GM12878 (cell line): ENCODE measurements at regions not wholly inside any gene's neighbourhood (a gene's known extent, or its start where the extent isn't known, plus 50 kb on each side); places are given as distances from the start of the nearest gene placed in this dataset.

Experiments used
- ATAC-seq: fragments of 200-7000 bp; cut with Tn5 transposase; 3 replicates; pipeline ENCODE4 v1.9.1; 2020; ENCODE audit warnings: mild to moderate bottlenecking, moderate library complexity
- BruUV-seq: library from RNA; stranded (reverse); fragments of 400-500 nt; replicated peaks from 2 replicates; lab custom pipeline; 2021; lab: Mats Ljungman, UMichigan
- CTCF ChIA-PET: fragments of 300-600 bp; sonication (Branson Sonifier 250); formaldehyde crosslinking; extraction: SDS; loops from one replicate; lab custom pipeline; 2021; ENCODE audit warnings: inconsistent platforms; lab: Yijun Ruan, JAX
- POLR2A ChIA-PET: fragments of 350-600 bp; formaldehyde crosslinking; extraction: SDS; loops from one replicate; lab custom pipeline; 2021; ENCODE audit warnings: inconsistent platforms; lab: Charles Lee
- RAD21 ChIA-PET: fragments of 300-600 bp; sonication (Branson Sonifier 250); formaldehyde crosslinking; loops from one replicate; lab custom pipeline; 2023; ENCODE audit warnings: antibody characterized with exemption; ENCODE audit not compliant: unreplicated experiment; lab: Charles Lee
- SMC1A ChIA-PET: fragments of 300-600 bp; sonication (Branson Sonifier 250); formaldehyde crosslinking; loops from one replicate; lab custom pipeline; 2023; ENCODE audit not compliant: unreplicated experiment, uncharacterized antibody; lab: Charles Lee
- DNase-seq: peaks from one replicate; pipeline ENCODE4 v3.0.0-alpha.2; 2011; ENCODE audit warnings: low read depth, low spot score
- FAIRE-seq: peaks from 3 replicates; lab custom pipeline; 2011; peaks lifted over from hg19 to GRCh38; lab: Jason Lieb, UNC
- H2AFZ ChIP-seq: 2 replicates; pipeline ENCODE4 v1.6.0; 2011; ENCODE audit warnings: low read depth, low read length, control low read depth; ENCODE audit not compliant: control insufficient read depth
- H3K27ac ChIP-seq: 2 replicates; pipeline ENCODE4 v1.5.1; 2011; ENCODE audit warnings: control low read depth; ENCODE audit not compliant: control insufficient read depth, insufficient read depth
- H3K27me3 ChIP-seq, 2 experiments: replicated peaks in 1 of 2; 2 replicates each; pipeline versions ENCODE4 v1.6.0 to v1.6.1; 2011; ENCODE audit warnings: low read length in 1 of 2; ENCODE audit not compliant: control insufficient read depth in 2 of 2, insufficient read depth in 2 of 2
- H3K36me3 ChIP-seq, 2 experiments: 2 replicates each; pipeline ENCODE4 v1.5.1; 2011; ENCODE audit warnings: low read length in 1 of 2; ENCODE audit not compliant: control insufficient read depth in 2 of 2, insufficient read depth in 2 of 2
- H3K4me1 ChIP-seq: 2 replicates; pipeline ENCODE4 v1.6.1; 2011; ENCODE audit warnings: mild to moderate bottlenecking, low read length, moderate library complexity, mixed read lengths; ENCODE audit not compliant: control insufficient read depth, insufficient read depth
- H3K4me2 ChIP-seq: 2 replicates; pipeline ENCODE4 v1.6.0; 2011; ENCODE audit warnings: control low read depth; ENCODE audit not compliant: control insufficient read depth, insufficient read depth
- H3K4me3 ChIP-seq: fragments of 200-600 bp; sonication (generic); 2 replicates; pipeline ENCODE4 v1.5.1; 2016
- H3K79me2 ChIP-seq: 2 replicates; pipeline ENCODE4 v1.6.0; 2011; ENCODE audit warnings: low read length; ENCODE audit not compliant: control insufficient read depth, insufficient read depth
- H3K9ac ChIP-seq: 2 replicates; pipeline ENCODE4 v1.8.0; 2011; ENCODE audit warnings: low read length, control low read depth, mixed read lengths; ENCODE audit not compliant: control insufficient read depth, insufficient read depth
- H3K9me3 ChIP-seq: replicated peaks from 3 replicates; pipeline ENCODE4 v1.5.1; 2011; ENCODE audit warnings: mild to moderate bottlenecking, low read length; ENCODE audit not compliant: control insufficient read depth, insufficient read depth
- H4K20me1 ChIP-seq: 2 replicates; pipeline ENCODE4 v1.6.0; 2011; ENCODE audit not compliant: control insufficient read depth, insufficient read depth
- BACH1 ChIP-seq: fragments of 450-650 bp; IDR thresholded peaks from 2 replicates; pipeline ENCODE4 v1.6.1; 2017; ENCODE audit warnings: mild to moderate bottlenecking, borderline replicate concordance
- IKZF1 ChIP-seq: fragments of 450-650 bp; conservative IDR thresholded peaks from 2 replicates; pipeline ENCODE4 v1.6.1; 2017; ENCODE audit warnings: antibody characterized with exemption, mild to moderate bottlenecking
- MEF2B ChIP-seq: fragments of 450-650 bp; IDR thresholded peaks from 2 replicates; pipeline ENCODE4 v1.6.1; 2018; ENCODE audit warnings: mild to moderate bottlenecking, moderate library complexity; ENCODE audit not compliant: partially characterized antibody, poor library complexity, severe bottlenecking
- RELB ChIP-seq: fragments of 450-650 bp; IDR thresholded peaks from 2 replicates; pipeline ENCODE4 v1.6.1; 2017; ENCODE audit warnings: low read depth, mild to moderate bottlenecking, moderate library complexity
- WGBS: methylation state at CpG from one replicate; pipeline ENCODE4 v1.1.6; 2016; ENCODE audit warnings: low lambda C conversion rate; ENCODE audit not compliant: insufficient replicate concordance, insufficient coverage; ENCODE audit errors: missing lambda C conversion rate; 5-methylcytosine and 5-hydroxymethylcytosine counted together
- in situ Hi-C: fragments of 300-500 bp; cut with MboI; formaldehyde crosslinking; loops from 9 replicates; pipeline ENCODE4 v1.14.3; 2018; ENCODE audit warnings: mixed read lengths
- intact Hi-C: fragments of 100-400 bp; cut with micrococcal nuclease; formaldehyde crosslinking; loops from one replicate; pipeline ENCODE4 v1.14.2; 2022; ENCODE audit not compliant: unreplicated experiment

DNA sequence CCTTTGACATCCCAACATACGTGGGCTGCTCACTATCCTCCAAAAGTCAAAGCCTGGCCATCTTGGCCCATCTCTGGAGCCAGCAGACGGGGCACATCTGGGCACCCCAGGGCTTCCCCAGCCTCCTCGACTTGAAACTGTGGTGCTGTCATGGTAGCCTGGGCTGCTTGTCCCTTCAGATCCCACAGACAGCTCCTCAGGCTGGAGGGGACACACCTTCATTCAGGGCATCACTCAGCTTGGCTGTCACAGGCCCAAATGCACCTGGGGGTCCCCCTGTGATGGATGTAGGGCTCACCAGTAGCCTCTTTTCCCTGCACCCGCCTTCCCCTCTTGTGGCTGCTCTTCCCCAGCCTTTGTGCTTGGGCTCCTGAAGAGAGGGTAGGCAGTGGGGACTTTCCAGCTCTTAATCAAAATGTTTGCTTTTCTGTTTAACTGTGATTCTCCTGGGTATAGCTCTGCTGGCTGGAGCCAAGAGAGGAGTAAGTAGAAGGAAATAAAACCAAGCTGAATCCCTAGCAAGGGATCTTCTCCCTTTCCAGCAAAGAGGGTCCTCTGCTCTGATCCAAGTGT lies 92.3 kb downstream of the GYPC start:
- FAIRE-seq, result no peak
- Histone ChIP-seq H2AFZ (peak overlapping the region; percentile 6; the same call in 1 of the 2 replicates), H4K20me1 (no peaks in the 10 kb centered on the region), H3K79me2 (no peaks in the 10 kb centered on the region), H3K4me2 (no peak overlapping the region), H3K27me3 (no peaks in the 10 kb centered on the region; a peak in 1 of 4 replicates), H3K9me3 (no peaks in the 10 kb centered on the region), H3K36me3 (no peaks in the 10 kb centered on the region), H3K4me1 (no peaks in the 10 kb centered on the region; the same call in 1 of the 2 replicates), H3K27ac (no peak overlapping the region), H3K9ac (no peak overlapping the region), H3K4me3 (no peak overlapping the region)
- no TSS peak for BruUV-seq
- ATAC-seq, result peak; percentile 56
- intact Hi-C loops, result loop anchor here (2.0 kb wide), 1 partner anchor 89 kb away; no protein-coding TSS in a partner anchor
- WGBS, result 3% methylated on average over 4 of the region's 4 CpGs
- DNase-seq, result no peak
- ChIA-PET SMC1A (interaction anchor here (1.0 to 4.3 kb wide), 4 partner anchors 84 to 221 kb away, joined by 3 to 19 read pairs (median 5); no protein-coding TSS in a partner anchor), RAD21 (interaction anchor here (2.0 to 3.1 kb wide), 3 partner anchors 28 to 220 kb away, joined by 5 to 18 read pairs (median 9); no protein-coding TSS in a partner anchor), POLR2A (no interaction called here), CTCF (interaction anchor here (0.7 to 2.7 kb wide), 7 partner anchors 10 to 349 kb away, joined by 3 to 17 read pairs (median 6); no protein-coding TSS in a partner anchor)
- TF ChIP-seq MEF2B, result peak; percentile 32
- TF ChIP-seq RELB, result peak; percentile 25; the same call in 1 of the 2 replicates
- no peak for TF ChIP-seq BACH1
- 0 out of 2 replicates have a peak, but pooled peaks have one; percentile 24 for TF ChIP-seq IKZF1
- in situ Hi-C loops, result no loop called here
